GM12872 (cell line): ENCODE measurements at regions not wholly inside any gene's neighbourhood (a gene's known extent, or its start where the extent isn't known, plus 50 kb on each side); places are given as distances from the start of the nearest gene placed in this dataset.

Source experiments
- CTCF ChIP-seq: IDR thresholded peaks from 3 replicates; pipeline ENCODE4 v1.5.1; 2011; ENCODE audit warnings: low read depth, mild to moderate bottlenecking, low read length, moderate library complexity; ENCODE audit not compliant: insufficient read depth

- no peak for TF ChIP-seq CTCF
Measured at GRCh38 chr4:93888308-93888707, 59.8 kb downstream of the ATOH1 start.

GRCh38 chr4:93888768-93889167 is 60.2 kb downstream of the ATOH1 start:
- no peak for TF ChIP-seq CTCF

GRCh38 chr4:93891244-93891643 is 62.7 kb downstream of the ATOH1 start:
- TF ChIP-seq CTCF = no peak

GRCh38 chr4:93894995-93895394 is 66.4 kb downstream of the ATOH1 start:
- TF ChIP-seq CTCF = no peak

- TF ChIP-seq CTCF = no peak
Measured at GRCh38 chr4:93896516-93896915, 68.0 kb downstream of the ATOH1 start.

GRCh38 chr4:93897559-93897958 is 69.0 kb downstream of the ATOH1 start:
- peak; percentile 33; the same call in 2 of the 3 replicates for TF ChIP-seq CTCF

DNA sequence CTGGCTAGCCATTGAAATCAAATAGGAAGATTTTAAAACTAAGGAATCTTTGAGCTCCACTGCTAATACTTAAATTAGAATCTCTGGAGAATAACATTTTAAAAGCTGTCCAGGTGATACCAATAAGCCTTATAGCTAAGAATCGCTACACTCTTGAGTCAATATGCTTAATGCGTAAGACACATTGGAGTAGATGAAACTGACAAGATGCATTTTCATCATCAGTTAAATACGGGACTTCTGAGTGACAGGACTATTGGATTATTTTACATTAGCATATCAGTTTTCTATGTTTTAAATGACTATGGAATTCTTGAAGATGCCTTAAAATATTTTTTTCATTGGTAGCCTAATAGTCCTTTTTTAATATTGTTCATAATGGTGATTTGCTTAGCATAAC is 80.2 kb downstream of the ATOH1 start:
- no peak for TF ChIP-seq CTCF

DNA sequence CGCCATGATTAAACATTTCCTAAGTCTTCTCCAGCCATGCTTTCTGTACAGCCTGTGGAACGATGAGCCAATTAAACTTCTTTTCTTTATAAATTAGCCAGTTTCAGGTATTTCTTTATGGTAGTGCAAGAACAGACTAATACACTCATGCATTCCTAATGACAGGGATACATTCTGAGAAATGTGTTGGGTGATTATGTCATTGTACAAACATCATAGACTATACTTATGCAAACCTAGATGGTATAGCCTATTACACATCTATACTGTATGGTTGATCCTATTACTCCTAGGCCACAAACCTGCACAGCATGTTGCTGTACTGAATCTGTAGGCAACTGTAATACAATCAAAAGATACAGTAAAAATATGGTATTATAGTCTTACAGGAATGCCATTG is 83.1 kb downstream of the ATOH1 start:
- TF ChIP-seq CTCF = no peak
